ENCODE measurements at regions not wholly inside any gene's neighbourhood (a gene's known extent, or its start where the extent isn't known, plus 50 kb on each side); places are given as distances from the start of the nearest gene placed in this dataset.

DNA sequence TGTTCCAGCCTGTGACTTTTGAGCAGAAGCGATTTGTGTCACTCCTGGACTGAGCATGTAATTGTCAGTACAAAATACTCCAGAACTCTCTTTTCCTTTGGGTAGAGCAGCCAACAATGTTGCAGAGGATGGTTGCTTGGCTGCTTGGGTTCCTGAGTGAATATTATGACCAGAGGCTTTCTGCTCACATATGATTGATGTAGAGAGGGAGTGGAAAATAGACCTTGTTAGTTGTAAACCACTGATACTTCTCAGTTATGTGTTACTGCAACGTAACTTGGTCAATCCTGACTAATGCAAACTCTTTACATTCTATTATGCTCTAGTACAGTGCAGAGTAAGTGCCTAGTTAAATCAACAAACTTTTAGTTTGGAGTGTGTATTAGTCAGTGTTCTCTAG, 322.6 kb upstream of the KCNH8 start:
- DNase-seq, result no peak

DNA sequence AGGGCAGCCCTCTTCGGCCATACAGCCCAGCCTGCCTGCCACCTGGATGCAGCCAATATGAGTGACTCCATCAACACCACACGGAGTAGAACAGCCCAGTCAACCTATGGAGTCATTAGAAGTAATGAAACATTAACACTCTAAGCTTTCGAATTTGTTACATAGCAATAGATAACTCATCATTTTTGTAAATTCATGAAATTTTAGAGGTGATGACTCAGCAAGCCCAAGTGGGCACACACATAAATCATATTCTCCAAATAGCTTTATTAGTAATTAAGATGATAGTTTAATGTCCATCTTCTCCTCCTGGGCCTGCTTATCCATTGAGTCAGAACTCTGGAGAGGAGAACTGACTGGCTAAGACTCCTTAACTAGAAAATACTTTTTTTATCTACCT, 335.0 kb upstream of the KCNH8 start:
- no peak for DNase-seq

DNA sequence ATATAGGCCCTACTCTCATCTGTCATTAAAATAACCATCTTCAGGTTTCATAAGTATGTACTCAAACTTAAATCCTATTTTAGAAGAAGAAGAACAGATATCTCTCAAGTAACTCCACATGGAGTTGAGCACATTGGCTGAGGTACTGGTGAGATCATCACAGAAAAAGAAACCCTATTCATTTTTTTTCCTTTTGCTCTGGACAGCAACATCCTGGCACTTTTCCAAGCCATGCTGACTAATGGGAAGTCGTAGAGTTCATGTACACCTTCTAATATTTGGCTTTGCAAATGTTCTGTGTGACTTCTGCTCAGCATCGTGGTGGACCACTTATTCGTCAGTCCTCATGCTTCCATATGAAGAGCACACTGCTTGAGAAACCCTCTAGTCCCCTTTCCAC, 336.0 kb upstream of the KCNH8 start:
- peak; percentile 51 for DNase-seq

DNA sequence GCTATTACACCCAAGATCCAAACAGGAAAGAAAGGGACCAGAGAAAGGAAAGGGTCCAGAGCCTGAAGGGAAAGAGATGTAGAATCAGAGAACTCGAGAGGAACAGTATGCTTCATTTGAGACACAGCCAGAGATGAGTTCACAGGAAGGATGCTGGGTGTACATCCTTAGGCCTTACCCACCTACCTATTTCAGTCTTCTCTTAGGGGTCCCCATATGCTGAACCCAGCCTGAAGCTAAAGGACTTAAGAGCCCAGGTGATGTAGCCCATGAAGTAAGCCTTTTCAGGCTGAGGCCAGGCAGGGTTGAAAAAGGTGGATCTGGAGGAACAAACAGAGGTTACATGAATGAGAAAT, 338.0 kb upstream of the KCNH8 start:
- DNase-seq, result no peak

DNA sequence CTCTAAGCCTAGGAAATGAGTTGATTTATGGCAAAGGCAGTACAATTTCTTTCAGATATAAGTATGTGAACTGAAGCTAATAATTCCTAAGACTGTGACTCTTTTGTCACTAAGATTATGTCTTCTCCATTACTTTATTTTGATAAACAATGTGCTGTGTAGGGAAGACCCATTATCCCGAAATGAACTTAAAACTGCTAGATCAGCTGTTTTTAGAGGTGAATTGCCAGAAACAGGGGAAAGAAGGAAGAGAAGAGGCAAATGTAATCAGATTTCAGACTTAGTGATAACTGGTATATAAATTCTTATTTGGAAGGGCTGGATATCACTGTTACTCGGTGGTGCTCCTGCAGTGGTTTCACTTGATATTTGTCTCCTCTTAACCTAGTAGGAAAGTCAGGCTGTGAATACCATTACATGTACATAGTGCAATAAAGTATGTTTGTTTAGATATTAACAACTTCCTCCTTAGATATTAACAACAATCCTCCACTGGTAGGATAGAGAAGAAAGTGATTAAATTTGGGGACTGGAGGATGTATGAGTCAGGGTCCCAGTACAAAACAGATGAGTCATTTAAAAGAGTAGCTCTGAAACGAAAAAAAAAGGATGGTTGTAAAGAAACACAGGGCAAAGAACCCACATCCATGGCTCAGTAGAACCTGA, 338.5 kb upstream of the KCNH8 start:
- peak; percentile 13 for DNase-seq

DNA sequence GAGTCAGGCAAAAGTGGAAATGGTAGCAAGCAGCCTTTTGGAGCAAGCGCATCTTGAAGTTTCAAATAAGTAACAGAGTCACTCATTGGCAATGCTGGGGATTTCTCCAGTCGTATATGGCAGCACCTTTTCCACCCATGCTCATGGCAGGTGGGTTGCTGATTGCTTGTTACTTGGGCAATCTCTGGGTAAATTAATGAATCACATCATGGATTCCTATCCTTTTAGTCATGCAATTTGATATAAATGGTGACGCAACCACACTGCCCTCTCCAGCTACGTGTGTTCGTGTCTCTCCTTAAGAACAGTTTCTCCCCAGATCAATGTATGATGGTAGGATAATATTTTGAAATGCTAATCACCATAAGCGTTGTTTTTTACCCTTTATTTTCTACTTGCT, 339.9 kb upstream of the KCNH8 start:
- DNase-seq, result no peak

DNA sequence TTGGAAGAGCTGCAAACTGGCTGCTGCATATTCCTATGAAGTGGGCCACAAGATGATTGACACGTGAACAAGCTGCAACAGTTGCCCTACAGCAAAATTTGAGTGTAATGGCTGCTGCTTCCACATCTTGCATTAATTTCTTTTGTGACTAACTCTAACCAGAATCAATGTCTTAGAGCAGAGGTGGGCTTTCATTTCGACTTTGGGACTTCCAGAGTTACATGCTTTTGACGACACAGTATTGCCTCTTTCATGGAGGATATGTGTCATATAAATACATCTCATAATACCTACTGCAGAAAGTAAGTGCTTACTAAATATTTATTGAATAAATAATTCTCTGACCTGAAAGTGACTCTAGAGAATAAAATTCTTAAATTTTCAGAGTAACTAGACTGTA, 340.7 kb upstream of the KCNH8 start:
- DNase-seq, result no peak

DNA sequence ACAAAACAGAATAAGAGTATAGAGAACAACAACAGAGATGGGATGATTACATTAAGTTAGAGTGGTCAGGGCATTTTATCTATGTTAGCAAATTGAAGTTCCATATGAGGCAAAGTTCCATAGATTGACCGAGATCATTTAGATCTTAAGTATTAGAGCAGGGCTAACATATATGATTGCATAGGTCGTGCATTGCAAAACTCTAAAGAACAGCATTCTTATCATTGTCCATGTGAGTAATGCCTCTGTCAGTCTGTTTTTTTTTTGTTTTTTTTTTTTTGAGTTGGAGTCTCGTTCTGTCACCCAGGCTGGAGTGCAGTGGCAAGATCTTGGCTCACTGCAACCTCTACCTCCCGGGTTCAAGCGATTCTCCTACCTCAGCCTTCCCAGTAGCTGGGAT, 341.7 kb upstream of the KCNH8 start:
- peak; percentile 22 for DNase-seq

DNA sequence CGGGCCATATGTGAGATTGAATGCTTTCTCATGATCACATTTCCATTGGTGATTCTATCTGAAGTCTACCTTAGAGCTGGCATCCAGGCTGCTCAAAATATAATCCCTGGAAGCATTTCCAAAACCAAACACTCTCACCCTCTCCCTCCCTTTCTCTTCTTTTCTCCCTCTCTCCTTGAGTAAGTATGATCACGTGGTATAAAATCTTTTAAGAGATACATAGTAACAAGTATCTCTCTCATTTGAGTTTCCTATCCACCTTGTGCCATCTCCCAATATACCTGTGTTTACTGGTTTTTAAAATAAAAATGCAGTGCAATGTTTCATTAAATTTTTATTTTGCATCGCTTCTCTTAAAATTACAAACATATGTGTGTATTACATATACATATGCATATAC, 350.9 kb upstream of the KCNH8 start:
- no peak for DNase-seq

DNA sequence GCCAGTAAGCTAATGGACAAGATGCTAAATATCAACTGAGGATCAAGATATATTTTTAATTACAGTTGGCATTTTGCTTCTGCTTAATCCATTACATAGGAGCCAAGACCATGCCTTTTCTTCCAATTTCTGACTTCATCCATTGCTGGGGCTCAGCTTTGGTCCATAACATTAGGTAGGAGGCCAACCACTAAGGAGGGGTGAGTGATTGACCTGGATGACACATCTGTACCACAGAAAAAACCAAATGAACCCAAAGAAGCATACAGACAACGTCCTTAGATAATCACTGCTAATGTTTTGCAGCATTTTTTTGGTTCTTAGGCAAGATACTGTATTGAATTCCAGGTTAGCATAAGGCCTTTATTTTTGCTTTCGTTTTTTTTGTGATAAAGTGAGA, 353.2 kb upstream of the KCNH8 start:
- DNase-seq, result no peak

DNA sequence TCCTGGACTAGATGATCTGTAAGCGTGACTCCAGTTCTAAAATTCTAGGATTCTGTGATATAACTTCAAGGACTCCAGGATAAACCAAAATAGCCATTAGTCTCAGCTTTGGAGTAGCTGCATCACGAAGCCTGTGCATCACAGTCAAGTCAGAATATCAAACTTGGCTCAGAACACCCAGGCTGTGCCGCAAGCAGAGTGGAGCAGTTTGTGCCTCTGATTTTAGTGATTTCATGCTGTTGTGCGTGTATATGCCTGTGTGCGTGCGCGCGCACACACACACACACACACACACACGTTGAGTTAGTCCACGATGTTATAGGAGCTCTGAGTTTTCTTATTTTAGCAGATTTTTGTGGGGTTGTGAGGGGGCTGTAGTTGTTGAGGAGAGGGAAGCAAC, 356.6 kb upstream of the KCNH8 start:
- DNase-seq, result no peak

DNA sequence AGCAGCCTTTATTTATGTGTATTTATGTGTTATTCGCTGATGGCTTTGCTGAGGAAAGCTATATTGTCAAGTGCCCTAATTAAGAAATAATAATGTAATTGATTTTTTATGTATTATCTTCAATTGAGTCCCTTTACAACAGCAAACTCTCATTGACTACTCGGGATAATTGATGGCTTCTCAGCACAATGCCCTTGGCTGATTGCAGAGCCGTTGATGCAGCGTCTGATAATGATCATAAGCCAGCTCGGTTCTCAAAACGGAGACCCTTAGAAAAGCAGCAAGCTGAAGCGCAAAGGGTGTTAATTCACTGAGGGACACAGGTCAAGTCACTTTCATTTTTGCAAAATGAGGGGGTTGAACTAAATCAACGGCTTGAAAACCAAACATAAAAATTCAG, 357.1 kb upstream of the KCNH8 start:
- DNase-seq, result no peak

DNA sequence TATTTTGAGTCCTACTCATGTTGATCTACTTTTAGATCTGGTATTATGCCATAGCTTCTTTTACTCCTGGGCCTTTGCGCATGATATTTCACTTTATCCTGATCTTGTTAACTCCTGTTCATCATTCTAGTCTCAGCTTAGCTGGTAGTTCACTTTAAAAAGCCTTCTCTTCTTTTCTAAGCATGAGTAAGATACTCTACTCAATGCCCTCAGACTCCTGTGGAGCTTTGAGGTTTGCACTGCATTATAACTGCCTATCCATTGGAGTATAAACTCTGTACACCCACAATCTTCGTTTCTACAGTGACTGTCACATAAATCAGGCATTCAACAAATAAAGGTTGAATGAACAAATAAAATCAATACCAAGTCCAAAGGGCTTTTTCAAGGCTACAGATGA, 357.9 kb upstream of the KCNH8 start:
- DNase-seq, result no peak

DNA sequence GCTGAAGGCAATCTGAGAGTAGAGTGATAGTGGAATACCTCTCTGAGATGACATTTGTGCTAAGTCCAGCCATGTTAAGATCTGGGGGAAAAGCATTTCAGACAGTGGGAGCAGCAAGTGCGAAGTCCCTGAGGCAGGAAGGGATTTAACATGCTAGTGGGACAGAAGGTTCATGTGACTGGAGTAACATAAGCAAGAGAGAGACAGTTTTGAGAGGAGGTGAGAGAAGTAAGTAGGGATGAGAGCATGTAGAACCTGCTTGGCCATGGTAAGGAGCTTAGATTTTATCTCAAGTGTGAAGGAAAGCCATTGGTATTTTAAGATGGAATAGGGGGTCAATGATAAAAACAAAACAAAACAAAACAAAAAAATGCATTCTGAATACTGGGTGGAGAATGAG, 358.6 kb upstream of the KCNH8 start:
- DNase-seq, result no peak

DNA sequence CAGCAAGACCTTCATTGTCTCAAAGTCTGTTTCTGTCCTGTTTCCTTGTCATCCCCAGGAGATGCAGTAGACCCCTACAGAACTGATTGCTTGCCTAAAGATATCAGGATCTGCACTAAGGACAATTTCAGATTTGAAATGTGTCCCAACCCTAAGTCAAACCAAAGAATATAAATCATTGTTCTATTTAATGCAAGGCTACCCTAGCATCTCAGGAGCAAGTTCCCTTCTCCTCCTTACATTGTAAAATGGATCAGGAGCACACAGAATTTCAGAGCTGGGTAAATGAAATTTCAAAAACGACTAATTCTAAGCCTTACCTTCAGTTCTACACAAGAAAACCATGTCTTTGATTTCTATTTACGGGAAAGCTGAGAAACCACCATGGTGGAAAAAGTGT, 360.9 kb upstream of the KCNH8 start:
- no peak for DNase-seq

DNA sequence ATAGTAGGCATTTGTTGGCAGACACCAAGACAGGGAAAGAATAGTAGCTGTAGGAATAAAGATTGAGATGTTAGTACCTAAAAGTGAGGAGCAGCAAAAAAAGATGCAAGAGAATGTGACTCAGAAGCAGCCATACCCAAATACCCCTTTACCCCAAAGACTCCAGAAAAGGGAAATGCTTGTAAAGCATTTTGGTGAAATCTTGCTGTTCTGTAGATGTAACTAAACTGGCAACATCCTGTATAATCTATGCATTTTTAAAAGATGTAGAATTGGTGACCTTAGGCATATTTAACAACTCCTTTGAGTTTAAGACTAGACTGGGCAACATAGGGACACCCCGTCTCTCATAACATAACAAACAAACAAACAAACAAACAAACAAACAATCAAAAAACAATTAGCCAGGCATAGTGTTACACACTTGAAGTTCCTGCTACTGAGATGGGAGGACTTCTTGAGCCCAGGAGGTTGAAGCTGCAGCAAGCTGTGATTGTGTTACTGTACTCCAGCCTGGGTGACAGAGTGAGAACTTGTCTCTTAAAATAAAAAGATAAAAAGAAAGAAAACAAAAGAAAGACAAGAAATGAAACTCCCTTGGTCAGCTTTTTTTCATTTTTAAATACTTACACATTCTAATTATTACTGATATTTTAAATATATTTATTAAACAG, 361.5 kb upstream of the KCNH8 start:
- no peak for DNase-seq

DNA sequence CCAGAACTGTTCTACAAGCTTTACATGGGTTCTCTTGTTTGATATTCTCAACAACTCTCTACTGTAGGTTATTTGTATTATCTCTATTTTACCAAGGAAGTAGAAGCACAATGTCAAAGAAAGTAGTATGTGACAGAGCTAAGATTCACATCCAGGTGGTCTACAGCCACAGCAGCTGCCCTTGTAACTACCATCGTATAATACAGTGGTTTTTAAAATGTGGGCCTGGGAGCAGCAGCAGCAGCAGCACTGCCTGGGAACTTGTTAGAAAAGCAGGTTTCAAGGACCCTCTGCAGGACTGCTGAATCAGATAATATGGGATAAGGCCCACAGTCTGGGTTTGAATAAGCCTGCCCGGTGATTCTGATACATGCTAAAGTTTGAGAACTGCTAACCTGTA, 357.1 kb upstream of the SATB1 start:
- DNase-seq, result no peak

DNA sequence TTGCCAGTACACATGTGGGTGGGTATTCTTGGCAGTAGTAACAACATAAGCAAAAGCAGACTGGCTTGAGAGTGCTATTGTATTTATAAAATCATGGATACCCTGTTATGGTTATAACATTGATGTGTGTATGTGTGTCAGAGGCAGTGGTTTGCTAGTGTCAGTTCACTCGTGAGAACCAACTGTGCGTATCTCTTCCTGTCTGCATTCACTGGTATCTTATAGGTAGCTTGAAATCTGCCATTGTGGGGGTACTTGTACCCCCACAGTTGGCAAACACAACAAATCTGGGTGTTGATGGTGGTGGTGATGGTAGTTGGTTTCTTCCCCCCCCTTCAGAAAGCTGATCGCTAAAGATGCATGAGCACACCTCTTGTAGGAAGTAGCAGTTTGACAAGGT, 355.8 kb upstream of the SATB1 start:
- DNase-seq, result no peak

DNA sequence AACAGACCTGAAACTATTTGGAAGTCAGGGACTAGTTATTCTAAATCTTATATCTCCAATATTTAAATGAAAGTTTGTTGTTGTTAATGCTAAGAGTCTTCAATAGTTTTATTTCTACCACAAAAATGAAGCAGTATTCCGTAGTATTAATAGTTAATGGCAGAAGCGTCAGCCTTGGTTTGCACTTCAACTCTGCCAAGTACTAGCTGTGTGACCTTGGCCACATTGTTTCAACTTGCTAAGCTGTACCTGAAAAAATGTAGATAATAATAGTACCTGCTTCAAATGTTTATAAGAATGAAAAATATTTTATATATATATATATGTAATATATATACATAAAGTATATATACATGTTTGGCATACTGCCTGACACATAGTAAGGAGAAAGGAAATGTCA, 354.6 kb upstream of the SATB1 start:
- no peak for DNase-seq

DNA sequence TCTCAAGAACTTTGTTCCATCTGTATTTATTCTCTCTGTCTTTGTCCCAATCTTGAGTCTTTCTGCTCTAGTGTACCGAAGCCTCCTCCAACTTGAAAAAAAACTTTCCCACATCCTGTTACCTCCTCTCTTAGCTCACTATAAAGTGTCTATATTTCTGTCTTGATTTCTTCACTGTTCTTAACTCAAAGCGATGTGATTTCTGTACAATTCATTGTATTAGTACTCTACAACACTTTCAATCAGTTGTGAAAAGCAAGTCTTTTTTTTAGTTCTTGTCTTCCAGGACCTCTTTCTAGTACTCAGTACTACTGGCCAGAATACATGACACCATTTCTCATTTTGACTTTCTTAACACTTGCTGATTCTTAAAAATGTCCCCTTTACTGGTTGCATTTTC, 353.5 kb upstream of the SATB1 start:
- no peak for DNase-seq

DNA sequence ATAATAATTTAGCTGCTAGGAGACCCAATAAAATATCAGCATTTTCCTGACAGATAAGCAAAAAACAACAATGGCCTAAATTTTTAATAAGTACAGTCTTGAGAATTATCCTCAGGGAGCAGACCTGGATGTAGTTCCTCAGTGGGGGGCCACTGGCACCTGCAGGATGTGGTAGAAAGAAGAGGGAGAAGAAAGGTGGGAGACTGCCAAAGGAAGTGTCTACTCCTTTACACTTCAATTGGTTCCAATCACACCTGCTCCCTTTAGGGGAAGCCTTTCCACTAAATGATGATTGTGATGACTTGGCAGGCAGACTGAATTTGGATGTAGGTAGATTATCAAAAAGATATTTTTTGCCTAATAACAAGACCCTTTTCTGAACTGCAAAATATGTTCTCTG, 353.0 kb upstream of the SATB1 start:
- DNase-seq, result no peak

DNA sequence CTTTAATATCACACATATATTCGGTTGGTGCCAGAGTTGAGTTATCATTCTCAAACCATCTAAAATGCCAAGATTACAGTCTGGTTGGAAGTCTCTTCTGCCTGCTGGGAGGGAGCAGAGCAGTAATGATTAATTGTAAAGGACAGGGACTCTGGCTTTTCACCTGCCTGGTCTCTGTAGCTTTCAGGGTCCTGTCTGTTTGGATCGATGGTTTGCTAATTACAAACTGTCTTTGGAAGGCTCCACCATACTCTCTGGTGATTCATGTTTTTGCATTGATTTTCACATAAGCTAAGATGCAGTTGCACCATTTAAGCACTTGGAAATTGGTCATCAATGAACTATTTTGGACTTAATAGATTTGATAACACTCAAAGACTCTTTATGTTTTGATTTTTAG, 350.4 kb upstream of the SATB1 start:
- no peak for DNase-seq

DNA sequence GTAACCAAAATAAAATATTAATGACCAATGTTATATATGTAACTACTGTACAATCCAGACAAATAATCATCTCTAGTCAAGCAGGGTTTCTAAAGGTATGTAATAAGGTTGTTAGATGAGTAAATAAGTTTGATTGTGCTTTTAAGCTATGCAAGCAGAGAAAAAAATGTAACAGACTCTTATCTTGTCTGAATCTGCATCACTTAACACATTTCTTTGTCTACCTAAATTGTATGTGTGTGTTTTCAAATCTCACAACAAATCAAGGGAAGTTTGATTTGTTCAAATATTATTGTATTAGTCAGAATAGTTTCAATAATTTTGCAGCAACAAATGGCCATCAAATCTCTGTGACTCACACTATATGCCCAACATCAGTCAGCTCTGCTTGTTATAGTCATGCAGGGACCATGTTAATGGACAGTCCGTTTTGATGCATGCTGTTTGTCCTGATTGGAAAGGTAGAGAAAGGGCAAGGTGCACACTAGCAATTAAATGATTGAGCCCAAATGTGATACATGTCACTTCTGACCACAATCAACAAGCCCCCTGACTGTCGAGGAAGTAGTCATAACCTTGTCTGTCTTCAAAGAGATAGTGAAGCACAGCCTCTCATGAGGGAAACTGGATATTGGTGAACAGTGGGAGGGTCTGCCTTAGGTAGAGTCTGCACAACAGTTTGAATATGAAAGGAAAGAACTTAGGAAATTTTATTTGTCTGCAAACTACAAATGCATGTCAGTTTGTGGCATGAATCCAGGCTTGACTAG, 349.4 kb upstream of the SATB1 start:
- no peak for DNase-seq

DNA sequence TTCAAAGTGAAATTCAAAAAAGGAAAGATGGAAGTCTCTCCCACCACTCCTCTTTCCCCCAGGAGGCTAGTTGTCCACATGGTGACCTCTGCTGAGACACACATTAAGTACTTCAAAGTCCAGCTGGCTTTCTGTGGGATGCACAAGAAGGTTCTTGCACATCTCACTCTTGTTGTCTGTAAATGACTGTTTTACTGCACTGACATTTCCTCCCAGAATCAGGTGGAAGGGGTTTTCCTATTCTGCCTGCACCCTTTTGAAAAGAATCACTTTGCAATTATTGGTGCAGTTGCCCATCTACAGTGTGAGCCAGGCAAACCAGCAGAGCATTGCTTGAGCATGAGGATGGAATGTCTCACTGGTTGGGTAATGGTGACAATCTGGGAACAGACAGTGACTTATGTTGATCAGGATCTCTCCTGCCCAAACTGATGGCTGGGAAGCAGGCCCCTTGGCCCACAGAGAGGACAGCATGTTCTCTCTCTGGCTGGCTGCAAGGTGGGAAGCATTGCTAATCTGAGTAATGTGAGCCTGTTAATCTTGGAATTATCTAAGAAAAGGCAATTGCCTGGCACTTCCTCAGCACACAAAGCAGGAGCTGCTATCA, 347.7 kb upstream of the SATB1 start:
- no peak for DNase-seq

Measured in fibroblast of skin of back (primary cell).